ENCODE measurements at regions not wholly inside any gene's neighbourhood (a gene's known extent, or its start where the extent isn't known, plus 50 kb on each side); places are given as distances from the start of the nearest gene placed in this dataset.
"Not testable (repeated sequence)": the region's sequence is repeated elsewhere in the genome, so short reads cannot be mapped to it uniquely, and the experiment has no call there.

DNA sequence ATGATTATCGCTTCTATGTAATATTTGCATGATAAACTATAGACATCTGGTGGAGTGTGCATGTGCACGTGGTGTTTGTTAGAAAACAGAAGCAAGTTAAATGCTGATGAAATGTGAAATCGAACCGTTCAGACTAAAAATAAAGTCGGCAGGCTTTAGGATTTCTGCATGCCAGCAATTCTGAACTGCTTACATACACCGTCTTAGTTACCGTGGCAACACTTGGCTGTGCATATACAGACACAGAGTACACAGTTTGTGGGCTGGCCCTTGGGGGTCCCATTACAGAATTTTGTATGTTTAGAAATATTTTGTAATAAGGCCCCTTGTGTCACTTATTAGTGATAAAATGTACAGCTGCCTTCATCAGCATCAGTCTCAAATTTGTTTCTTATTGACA is 605.5 kb downstream of the RBFOX1 start:
- DNase-seq: no peak

DNA sequence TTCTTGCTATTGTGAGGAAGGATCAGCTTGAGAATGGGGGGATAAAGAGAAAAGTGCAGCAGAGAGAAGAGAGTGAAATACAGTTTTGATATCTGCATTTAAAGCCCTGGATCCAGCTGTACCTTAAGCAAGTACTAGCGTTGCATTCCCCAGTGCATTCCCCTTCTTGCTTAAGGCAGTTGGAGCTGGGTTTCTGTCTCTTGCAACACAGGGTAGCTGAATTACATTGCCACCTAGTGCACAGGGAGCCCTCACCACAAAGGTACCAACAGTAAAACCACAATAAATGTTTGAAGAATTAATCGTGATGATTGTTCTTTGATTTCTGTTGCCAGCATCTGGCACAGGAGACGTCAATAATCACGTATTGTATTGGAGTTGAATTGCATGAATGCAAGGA is 588.7 kb downstream of the RBFOX1 start:
- DNase-seq: no peak

DNA sequence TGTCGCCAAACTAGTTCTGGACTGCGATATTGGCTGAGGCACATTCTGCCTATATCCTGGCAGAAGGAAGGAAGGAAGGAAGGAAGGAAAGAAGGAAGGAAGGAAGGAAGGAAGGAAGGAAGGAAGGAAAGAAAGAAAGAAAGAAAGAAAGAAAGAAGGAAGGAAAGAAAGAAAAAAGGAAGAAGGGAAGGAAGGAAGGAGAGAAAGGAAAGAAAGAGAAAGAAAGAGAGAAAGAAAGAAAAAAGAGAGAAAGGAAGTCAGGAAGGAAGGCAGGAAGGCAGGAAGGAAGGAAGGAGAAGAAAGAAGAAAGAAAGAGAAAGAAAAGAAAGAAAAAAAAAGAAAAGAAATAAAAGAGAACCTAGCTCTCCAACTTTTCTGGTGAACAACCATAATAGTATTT is 587.1 kb downstream of the RBFOX1 start:
- DNase-seq: no peak

DNA sequence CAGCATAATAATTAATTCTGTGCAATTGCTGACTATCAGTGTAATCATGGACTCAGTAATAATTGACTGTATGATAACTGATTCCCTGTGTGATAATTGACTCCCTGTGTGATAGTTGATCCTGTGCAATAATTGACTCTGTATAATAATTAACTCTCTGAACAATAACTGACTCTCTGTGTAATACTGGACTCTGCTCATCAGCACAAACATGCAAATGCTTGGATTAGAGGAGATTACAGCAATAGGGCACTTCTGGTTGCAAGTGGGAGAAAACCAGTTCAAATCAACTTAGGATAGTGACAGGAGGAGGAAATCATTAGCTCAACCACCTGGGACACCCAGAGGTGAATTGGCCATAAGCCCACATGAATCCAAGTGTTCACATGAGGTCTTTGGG is 582.1 kb downstream of the RBFOX1 start:
- DNase-seq: no peak

DNA sequence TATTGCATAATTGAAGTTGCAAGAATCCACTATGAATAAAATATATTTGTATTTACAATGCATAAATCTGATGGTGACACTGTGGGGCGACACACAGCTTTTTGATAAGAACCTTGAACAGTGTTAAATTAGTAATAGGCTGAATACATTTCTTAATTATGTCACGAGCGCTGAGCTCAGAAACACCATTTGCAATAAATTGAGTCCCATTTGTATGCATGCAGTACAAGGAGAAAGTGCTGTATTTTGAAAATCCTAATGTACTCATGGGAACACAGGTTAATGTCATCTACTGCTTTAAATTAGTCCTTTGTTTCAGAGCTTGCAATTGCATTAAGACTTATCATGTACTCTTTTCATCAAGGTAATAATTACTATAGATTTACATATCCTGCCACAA is 579.5 kb downstream of the RBFOX1 start:
- DNase-seq: no peak

DNA sequence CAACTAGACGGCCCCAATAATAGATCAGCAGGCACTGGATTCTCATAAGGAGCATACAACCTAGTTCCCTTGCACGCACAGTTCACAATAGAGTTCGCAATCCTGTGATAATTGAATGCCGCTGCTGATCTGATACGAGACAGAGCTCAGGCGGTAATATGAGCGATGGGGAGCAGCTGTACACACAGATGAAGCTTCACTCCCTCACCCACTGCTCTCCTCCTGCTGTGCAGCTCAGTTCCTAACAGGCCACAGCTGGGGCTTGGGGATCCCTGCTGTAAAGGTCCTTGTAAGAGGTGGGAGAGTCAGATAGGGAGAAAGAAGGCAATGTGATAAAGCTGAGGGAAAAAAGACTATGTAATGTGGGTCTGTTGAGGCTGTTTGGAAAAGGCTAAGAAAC is 577.5 kb downstream of the RBFOX1 start:
- no peak for DNase-seq

DNA sequence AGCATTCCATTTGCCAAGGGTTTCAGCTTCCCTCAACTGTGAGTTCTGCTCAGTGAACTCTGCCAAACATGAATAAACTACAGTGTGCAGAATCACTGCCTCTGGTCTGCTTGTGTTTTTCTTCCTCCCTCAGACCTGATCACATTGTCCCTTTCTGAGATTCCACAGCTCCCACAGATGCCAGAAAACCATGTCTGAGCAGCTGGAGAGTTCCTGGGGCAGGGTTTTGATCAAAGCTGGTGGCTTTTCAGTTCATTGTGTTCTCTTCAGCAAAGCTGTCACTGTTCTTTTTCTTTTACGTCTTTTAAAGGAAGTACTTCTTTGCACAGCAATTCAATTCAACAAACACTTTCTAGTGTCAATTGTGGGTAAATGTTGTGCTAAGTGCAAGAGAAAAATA is 555.8 kb downstream of the RBFOX1 start:
- no peak for DNase-seq

DNA sequence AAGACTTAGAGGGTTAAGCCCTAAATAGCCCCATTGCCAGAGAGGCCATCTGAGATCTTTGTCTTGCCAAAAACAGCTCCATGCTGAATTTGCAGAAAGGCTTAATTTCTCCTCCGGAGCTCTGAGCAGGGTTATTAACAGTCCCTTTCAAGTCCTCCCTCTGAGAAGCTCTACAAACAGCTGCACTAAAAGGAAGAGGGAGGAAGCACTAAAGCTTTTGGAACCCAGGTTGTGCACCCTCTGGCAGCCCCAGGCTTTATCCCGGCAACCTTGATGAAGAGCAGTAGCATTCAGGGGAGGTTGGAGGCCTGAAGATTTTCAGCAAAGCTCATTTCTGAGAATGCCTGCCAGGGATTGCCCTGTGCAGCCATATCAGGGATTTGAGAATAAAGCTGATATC is 554.7 kb downstream of the RBFOX1 start:
- DNase-seq: no peak

DNA sequence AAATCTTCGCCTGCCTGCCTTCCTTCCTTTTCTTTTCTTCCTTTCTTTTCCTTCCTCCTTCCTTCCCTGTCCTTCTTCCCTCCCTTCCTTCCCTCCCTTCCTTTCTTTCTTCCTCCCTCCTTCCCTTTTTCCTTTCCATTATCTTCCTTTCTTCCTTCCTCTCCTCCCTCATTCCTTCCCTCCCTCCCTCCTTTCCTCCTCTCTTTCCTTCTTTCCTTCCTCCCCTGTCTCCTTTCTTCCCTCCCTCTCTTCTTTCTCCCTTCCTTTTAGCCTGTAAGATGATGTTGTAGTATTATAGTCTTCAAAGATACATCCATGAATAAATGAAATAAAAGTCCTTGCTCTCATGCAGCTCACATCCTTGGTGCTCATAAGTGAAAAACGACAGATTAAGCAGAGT is 539.3 kb downstream of the RBFOX1 start:
- no peak for DNase-seq

DNA sequence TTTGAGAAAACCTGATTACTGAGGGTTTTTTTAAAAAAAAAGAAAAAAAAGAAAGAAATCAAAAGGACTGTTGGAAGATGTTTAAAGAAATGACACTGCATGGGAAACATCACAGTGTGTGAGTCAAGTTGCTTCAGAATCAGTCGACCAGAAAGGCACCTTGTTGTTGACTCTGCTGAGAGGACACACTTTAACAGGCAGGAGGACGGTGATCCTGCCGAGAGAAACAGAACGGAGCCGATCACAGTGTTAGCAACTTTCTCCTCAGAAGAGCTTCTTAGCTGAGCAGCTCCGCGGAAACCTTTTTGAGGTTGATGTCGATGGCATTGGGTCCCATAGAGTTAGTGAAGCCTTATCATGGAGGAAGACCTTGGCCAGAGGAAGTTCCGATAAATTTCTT is 538.7 kb downstream of the RBFOX1 start:
- no peak for DNase-seq

DNA sequence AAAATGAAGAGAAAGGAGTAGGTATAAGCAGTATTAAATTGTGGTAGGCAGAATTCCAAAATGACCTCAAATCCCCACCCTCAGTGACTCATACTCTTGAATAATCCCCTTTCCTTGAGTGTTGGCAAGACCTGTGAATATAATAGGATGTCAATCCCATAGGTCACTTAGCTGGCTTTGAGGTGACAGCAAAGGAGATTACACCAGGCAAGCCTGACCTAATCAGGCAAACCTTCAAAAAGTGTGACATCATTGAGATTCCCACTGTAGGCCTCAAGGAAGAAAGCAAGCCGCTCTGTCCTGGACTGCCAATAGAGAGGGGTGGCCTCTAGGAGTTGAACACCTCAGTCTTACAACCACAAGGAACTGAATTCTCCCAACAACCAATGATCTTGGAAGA is 535.2 kb downstream of the RBFOX1 start:
- no peak for DNase-seq

DNA sequence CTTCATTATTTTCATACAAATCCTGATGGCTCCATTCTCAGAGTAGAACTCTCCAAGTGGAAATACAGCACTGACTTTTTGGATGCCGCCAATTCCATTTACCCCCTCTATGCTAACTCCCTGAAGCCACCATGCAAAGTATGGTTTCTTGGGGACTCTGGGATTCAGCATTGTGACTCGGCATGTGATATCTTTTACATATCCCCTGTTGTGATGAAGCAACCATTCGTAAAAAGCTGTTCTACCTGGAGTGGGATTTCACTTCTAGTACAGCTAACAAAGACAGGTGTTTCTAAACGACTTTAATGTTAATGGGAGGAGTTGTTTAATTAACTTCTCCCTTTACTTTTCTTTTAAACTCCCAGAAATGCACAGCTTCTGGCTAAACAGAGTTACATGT is 533.5 kb downstream of the RBFOX1 start:
- DNase-seq: no peak

DNA sequence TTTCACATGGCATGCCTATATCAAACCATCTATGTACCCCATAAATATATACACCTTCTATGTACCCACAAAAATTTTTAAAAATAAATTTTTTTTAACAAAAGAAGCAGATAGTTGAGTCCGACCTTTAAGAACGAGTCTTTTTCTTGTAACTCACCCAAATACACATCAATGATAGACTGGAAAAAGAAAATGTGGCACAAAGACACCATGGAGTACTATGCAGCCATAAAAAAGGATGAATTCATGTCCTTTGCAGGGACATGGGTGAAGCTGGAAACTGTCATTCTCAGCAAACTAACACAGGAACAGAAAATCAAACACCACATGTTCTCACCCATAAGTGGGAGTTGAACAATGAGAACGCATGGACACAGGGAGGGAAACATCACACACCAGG is 532.7 kb downstream of the RBFOX1 start:
- DNase-seq: not testable (repeated sequence)

DNA sequence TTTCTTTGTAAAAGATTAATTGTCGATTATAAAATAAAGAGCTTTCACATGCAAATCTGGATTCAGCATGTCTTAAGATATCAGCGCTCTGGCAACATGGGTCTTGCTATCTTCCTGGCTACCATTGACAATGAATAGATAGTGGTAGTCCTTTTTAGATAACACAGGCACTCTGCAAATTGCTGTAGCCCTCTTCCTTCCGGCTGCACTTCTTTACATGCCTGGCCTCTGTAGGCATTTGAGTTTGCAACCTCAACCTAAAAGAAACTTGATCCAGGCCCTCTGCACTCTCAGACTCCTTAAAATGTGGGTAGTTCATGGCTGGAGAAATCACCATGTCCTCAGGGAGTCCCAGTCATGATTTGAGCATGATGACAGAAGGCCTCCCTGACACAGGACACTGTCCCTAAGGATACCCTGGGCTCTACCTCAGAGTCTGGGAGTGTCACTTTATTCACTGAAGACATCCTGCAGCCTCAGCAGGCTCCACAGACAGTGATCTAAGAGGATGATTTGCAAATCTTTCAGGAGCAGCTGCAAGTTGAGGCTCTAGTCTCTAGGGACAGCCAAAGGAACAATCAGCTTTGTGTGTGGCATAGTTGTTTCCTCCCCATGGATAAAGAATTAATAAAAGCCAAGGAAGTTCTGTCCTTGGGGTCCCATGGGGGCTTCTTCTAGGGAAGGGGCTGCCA is 529.4 kb downstream of the RBFOX1 start:
- DNase-seq: no peak

DNA sequence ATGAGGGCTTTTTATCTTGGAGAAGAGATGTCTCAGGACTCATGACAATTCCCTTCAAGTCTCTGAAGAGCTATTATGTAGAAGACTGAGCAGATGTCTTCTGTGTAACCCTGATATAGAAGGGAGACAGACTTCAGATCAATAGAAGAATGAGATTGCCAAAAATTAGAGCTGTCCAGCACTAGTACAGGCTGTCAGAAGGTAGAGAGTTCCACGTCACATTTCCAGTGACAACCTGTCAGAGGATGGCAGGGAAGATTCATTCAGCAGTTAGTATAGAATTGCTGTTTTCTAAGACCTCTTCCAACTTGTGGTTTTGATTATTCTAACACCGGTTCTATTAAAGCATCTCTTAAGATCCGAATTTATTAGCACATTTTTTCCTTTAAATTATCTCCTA is 520.6 kb downstream of the RBFOX1 start:
- DNase-seq: no peak

DNA sequence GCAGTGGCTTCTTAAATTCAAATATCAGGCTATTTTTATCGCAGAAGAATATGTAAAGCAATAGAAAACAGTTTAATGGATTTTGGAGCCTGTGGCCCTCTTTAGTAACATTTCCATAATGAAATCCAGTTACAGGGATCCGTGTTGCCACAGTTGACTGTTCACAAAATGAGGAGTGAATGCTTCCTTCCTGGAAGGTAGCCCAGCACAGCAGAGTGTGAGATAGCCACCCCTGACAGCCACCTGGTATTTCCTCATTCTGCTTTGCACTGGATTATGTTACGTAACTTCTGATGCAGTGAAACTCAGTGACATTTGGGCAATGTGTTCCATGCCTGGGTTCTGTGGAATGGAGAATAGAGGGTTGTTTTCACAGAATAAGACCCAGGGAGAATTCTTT is 517.2 kb downstream of the RBFOX1 start:
- no peak for DNase-seq

DNA sequence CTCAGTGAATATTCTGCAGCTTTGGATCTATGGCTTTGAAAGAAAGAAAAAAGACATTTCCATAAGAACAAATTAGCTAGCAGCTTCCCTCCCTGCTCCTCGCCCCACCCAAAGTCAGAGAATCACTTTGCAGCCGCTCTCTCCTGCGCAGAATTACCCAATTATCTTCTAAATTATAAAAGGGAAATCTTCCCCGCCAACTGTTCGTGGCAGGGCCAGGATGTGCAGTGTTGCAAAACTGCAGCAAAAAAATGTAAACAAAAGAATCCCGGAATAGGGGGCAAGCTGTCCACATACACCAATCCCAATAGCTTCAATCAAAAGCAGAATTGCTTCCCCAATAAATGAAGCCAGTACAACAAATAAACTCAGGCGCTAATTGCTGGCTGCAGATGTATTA is 510.6 kb downstream of the RBFOX1 start:
- no peak for DNase-seq

DNA sequence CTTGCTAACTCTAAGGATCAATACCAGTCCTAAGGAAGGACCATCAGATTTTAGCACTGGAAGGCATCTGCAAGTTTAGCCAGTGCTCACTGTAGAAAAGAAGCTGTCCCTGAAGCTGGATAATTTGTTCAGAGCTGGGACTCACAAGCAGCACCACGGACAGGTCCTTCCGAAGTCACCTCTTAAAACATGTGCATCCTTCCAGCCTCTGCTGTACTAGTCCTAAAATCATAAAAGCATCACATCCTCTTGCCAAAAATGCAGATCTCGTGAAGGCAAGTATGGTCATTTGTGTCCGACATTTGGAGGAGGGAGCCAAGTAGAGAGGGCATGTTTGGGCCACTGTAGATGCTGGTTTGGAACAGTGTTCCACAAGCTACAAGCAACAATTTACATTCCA is 506.9 kb downstream of the RBFOX1 start:
- DNase-seq: no peak

DNA sequence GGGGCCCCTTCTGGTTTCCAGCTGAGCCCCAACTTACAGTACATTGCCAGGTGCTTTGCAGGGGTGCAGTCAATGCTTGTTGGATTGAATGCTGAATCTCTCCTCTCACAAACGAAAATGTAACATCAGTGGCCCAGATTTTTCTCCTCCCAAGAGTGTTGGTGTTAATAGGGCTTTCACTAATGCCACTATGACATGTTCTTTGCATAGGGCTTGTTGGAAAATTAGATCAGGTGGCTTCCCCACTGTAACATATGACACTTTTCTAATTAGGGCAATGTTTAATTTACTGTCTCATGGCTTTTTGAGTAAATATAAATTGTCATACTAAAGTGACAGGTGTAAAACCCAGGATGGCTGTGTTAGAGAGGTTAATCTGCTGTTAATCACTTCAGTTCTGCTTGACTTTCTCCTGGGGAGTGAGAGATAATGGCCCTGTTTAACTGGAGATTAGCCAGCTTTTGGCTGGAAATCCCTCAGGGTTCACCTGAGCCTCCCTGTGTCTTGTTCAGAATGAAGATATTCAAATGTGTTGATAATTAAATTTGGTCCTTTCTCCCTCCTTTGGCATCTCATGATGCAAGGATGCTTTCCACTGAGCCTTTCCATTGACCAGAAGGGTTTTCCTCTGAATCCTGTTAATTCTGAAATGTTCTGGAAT is 502.3 kb downstream of the RBFOX1 start:
- no peak for DNase-seq

DNA sequence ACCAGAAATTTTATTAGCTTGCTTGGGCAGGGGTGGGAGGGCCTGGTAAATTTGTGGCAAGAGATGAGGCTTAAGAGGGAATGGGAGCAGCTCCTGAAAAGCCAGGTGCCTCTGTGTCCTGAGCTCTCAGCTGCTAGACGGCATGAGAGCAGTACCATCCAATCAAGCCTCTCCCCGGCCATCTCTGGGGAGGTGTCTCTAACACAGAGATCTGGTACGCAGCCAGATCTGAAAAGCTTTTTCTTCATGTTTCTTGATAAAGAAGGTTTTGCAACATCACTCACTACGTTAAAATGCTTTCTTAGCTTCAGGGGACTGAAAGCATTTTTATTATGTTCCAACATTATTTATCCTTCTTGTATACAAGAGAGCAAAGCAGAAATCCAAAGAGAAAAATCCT is 488.2 kb downstream of the RBFOX1 start:
- no peak for DNase-seq

DNA sequence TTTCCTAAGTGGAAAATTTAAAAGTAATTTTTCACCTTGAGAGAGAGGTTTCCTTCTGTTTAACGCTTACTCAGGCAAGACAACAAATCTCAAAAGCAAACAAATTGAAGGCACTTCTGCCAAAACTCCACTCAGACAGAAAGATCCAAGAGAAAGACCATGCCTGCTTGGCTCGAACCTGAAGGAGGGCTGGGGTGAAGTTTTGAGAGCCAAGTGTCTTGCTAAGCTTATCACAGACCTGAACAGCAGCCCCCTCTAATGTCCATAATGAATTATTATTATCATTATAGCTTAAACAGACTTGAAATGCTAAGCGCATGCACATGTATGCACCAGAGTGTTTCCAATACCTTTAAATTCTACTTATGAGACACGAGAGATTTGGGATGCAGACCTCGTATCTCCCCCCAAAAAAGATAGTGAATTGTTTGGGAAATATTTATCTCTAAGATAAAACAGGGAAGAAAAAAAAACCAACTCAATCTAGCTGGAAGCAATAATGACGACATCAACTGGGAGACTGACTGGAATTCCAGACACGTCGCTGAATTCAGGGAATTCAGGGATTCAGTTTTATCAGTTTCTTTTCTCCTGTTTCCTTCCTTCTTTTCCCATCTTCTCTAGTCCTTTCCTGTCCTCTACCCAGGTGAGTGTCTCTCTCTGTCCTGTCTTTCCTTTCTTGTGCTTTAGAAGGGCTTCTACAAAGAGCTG is 473.2 kb downstream of the RBFOX1 start:
- no peak for DNase-seq

DNA sequence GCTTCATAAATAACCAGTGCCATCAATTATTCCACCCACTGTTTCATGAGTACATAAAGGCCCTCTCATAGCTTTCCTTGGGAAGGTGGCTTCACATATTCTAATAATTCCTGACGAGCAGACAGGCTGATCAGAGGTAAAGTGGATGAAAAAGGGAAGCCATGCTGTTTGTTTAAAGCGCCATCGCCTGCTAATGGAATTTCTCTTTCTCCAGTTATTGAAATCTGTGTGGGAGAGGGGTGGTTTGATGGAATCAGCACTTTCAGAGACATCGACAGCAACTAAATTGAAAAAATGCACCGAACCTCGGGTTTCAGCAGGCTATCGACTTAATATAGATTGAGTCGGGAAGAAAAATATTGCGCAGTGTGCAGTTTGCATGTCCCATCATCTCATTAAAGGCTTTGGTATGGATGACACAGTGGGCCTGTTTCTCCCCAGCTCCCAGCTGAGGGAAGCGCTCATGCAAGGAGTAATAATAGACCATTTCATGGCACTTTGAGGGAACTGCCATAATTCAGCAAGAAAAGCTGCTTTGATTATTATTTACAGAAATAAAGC is 472.1 kb downstream of the RBFOX1 start:
- no peak for DNase-seq

DNA sequence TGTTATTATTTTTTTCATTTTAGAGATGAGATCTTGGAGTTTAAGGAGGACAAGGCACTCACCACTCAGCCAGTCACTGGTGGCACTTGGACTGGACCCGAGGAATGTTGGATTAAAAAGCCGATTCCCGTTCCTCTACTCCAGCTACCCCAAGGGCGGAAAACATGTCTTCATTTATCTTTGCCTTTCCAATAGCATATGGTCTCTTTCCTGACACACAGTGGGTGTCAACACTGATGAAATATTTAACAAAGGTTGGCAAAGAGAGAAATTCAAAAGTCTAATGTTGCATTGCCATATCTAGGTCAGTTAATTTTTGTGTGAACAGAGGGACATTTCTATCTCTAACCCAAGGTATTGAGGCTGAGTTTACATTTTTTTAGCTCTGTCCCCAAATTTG is 459.7 kb downstream of the RBFOX1 start:
- no peak for DNase-seq

DNA sequence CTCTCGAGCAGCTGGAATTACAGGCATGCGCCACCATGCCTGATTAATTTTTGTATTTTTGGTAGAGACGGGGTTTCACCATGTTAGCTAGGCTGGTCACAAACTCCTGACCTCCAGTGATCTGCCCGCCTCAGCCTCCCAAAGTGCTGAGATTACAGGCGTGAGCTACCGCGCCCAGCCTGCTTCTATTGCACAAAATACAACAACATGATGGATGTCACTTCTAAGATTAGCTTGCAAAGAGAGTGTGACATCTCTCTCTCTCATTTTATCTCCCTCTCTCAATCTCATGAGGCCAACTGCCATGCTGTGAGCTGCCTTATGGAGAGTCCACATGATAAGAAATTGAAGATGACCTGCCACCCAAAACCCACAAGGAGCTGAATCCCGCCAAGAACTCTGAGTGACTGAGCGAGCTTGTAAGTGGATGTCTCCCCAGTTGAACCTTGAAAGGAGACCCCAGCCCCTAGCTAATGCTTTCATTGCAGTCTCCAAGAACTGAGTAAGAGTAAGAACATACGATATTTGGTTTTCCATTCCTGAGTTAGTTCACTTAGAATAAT is 458.5 kb downstream of the RBFOX1 start:
- no peak for DNase-seq
